Thymus (tissue), 11 donors: ENCODE measurements at regions not wholly inside any gene's neighbourhood (a gene's known extent, or its start where the extent isn't known, plus 50 kb on each side); places are given as distances from the start of the nearest gene placed in this dataset.

Source experiments
- DNase-seq, 9 donors: peaks; one replicate each; pipeline ENCODE4 v3.0.0-alpha.2; 2013; ENCODE audit warnings: low spot score in 9 of 9, low read depth in 6 of 9, missing footprints in 1 of 9
- H3K27ac ChIP-seq, 2 donors: one replicate each; pipeline ENCODE4 v1.5.1; 2013; ENCODE audit warnings: control low read depth in 1 of 2, low read depth in 1 of 2, low read length in 1 of 2, mild to moderate bottlenecking in 1 of 2, moderate library complexity in 1 of 2
- H3K27me3 ChIP-seq, 2 donors: one replicate each; pipeline ENCODE4 v1.5.1; 2013; ENCODE audit warnings: low read length in 1 of 2; ENCODE audit not compliant: control insufficient read depth in 2 of 2, insufficient read depth in 1 of 2
- H3K36me3 ChIP-seq, 2 donors: one replicate each; pipeline ENCODE4 v1.5.1; 2013; ENCODE audit warnings: low read length in 1 of 2, mild to moderate bottlenecking in 1 of 2, moderate library complexity in 1 of 2; ENCODE audit not compliant: control insufficient read depth in 2 of 2, insufficient read depth in 2 of 2
- H3K4me1 ChIP-seq, 2 donors: one replicate each; pipeline ENCODE4 v1.5.1; 2013; ENCODE audit warnings: low read length in 2 of 2; ENCODE audit not compliant: control insufficient read depth in 2 of 2, insufficient read depth in 2 of 2
- H3K4me3 ChIP-seq, 2 donors: one replicate each; pipeline ENCODE4 v1.5.1; 2013; ENCODE audit warnings: low read length in 2 of 2, control low read depth in 1 of 2, mild to moderate bottlenecking in 1 of 2
- H3K9me3 ChIP-seq, 2 donors: one replicate each; pipeline ENCODE4 v1.5.1; 2013; ENCODE audit warnings: low read length in 1 of 2, mild to moderate bottlenecking in 1 of 2; ENCODE audit not compliant: control insufficient read depth in 2 of 2, insufficient read depth in 1 of 2
- WGBS: extraction: QIAGEN DNeasy Blood & Tissue Kit; methylation state at CpG from one replicate; pipeline ENCODE4 v1.1.7; 2013; 5-methylcytosine and 5-hydroxymethylcytosine counted together
- donor health status: healthy.

- Histone ChIP-seq H3K4me1 (no peaks in the 10 kb centered on the region), H3K27ac (no peak overlapping the region), H3K4me3 (no peak overlapping the region), H3K27me3 (no peaks in the 10 kb centered on the region), H3K36me3 (no peaks in the 10 kb centered on the region), H3K9me3 (no peaks in the 10 kb centered on the region)
- 44% methylated on average over 27 of the region's 27 CpGs for WGBS
- DNase-seq: no peak
Observed at GRCh38 chr1:4599951-4600481, 54.4 kb upstream of the AJAP1 start.

GRCh38 chr1:4600615-4601460 lies 53.6 kb upstream of the AJAP1 start:
- Histone ChIP-seq H3K4me3 (no peak overlapping the region), H3K36me3 (no peaks in the 10 kb centered on the region), H3K27me3 (no peaks in the 10 kb centered on the region), H3K4me1 (no peaks in the 10 kb centered on the region), H3K9me3 (no peaks in the 10 kb centered on the region), H3K27ac (no peak overlapping the region)
- WGBS: 94% methylated on average over 18 of the region's 18 CpGs
- DNase-seq: no peak

DNA sequence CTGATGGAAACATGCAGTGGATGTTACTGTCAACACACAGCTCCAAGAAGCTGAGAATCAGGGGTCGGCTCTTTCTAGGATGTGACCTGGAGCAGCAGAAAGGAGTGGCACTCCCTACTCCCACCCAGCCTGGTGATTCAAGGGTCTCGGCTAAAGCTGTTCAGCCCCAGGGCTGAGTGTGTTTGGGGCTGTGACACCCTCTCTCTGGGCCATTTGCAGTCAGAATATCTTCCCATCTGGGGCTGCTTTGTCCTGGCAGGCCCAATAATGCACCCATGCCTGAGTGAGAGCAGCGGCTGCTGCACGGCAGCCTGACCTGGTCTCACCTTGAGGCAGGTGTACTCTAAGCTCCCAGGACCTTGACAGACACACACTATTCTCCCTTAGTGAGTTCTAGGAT lies 52.5 kb upstream of the AJAP1 start:
- Histone ChIP-seq H3K27me3 (no peaks in the 10 kb centered on the region), H3K4me1 (no peaks in the 10 kb centered on the region), H3K27ac (no peak overlapping the region), H3K36me3 (no peaks in the 10 kb centered on the region), H3K4me3 (no peak overlapping the region), H3K9me3 (no peaks in the 10 kb centered on the region)
- no peak for DNase-seq
- WGBS: 92% methylated on average over 4 of the region's 4 CpGs

- Histone ChIP-seq H3K27ac (no peak overlapping the region), H3K27me3 (no peaks in the 10 kb centered on the region), H3K4me3 (no peak overlapping the region), H3K4me1 (no peaks in the 10 kb centered on the region), H3K9me3 (no peaks in the 10 kb centered on the region), H3K36me3 (no peaks in the 10 kb centered on the region)
- no peak for DNase-seq
- 74% methylated on average over 17 of the region's 17 CpGs for WGBS
Observed at GRCh38 chr1:4602462-4603294, 51.7 kb upstream of the AJAP1 start.

GRCh38 chr1:4603295-4604110 lies 50.9 kb upstream of the AJAP1 start:
- no peaks in the 10 kb centered on the region for H3K9me3 ChIP-seq
- no peaks in the 10 kb centered on the region for H3K4me1 ChIP-seq
- H3K36me3 ChIP-seq: no peaks in the 10 kb centered on the region
- no peak overlapping the region for H3K27ac ChIP-seq
- H3K27me3 ChIP-seq: no peaks in the 10 kb centered on the region
- WGBS: 40% methylated on average over 16 of the region's 16 CpGs
- DNase-seq: no peak
- H3K4me3 ChIP-seq: no peak overlapping the region
